ENCODE measurements at regions not wholly inside any gene's neighbourhood (a gene's known extent, or its start where the extent isn't known, plus 50 kb on each side); places are given as distances from the start of the nearest gene placed in this dataset.

DNA sequence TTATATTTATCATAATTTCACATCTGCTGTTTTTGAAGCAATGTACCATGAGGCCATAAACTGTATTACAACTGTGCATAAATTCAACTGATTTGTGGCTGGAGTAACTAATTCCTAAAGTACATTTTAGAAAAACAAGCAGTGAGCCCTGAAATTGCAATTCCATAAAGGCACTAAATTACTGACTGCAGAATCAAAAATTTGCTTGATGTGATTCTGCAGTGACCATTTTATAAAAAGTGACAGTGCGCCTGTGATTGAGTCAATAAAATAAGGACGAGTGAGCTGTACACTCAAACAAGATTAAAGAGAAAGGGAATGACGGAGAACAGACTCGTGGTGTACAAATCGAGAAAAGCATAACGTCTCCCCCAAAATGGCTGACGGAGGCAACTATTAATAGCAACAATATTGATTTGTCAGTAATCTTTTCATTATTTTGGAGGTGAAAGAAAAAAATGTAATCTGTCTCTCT, 121.4 kb upstream of the MEIS2 start:
- TF ChIP-seq, protein P1, sequence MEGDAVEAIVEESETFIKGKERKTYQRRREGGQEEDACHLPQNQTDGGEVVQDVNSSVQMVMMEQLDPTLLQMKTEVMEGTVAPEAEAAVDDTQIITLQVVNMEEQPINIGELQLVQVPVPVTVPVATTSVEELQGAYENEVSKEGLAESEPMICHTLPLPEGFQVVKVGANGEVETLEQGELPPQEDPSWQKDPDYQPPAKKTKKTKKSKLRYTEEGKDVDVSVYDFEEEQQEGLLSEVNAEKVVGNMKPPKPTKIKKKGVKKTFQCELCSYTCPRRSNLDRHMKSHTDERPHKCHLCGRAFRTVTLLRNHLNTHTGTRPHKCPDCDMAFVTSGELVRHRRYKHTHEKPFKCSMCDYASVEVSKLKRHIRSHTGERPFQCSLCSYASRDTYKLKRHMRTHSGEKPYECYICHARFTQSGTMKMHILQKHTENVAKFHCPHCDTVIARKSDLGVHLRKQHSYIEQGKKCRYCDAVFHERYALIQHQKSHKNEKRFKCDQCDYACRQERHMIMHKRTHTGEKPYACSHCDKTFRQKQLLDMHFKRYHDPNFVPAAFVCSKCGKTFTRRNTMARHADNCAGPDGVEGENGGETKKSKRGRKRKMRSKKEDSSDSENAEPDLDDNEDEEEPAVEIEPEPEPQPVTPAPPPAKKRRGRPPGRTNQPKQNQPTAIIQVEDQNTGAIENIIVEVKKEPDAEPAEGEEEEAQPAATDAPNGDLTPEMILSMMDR (conservative IDR thresholded peaks at IDR 0.05; ENCODE audit: low read depth in 2 of 2), result no peak
- TF ChIP-seq POLR2AphosphoS5 (IDR thresholded peaks at IDR 0.05; ENCODE audit: low read depth) (no peak), EZH2 (IDR thresholded peaks at IDR 0.05; ENCODE audit: low read depth, unreplicated experiment) (no peak)

All from GM23338 (cell line).